ENCODE measurements at regions not wholly inside any gene's neighbourhood (a gene's known extent, or its start where the extent isn't known, plus 50 kb on each side); places are given as distances from the start of the nearest gene placed in this dataset.

- H3K27me3 ChIP-seq (ENCODE audit: control insufficient read depth, insufficient read depth, low read length) = no peaks in the 10 kb centered on the region
- peak; percentile 19 for DNase-seq
- no peak overlapping the region for H3K4me3 ChIP-seq (ENCODE audit: insufficient read depth, low read depth, low read length)
- no peaks in the 10 kb centered on the region for H3K36me3 ChIP-seq (replicated peaks; ENCODE audit: control insufficient read depth, insufficient read depth, low read length)
Measured at GRCh38 chr3:187567661-187568121, 102.5 kb downstream of the SST start.

GRCh38 chr3:187567021-187567420, 103.2 kb downstream of the SST start:
- Histone ChIP-seq H3K4me3 (ENCODE audit: insufficient read depth, low read depth, low read length) (no peak overlapping the region), H3K27me3 (ENCODE audit: control insufficient read depth, insufficient read depth, low read length) (no peaks in the 10 kb centered on the region), H3K36me3 (replicated peaks; ENCODE audit: control insufficient read depth, insufficient read depth, low read length) (no peaks in the 10 kb centered on the region)
- no peak for DNase-seq

- no peak for DNase-seq
- no peaks in the 10 kb centered on the region for H3K36me3 ChIP-seq (replicated peaks; ENCODE audit: control insufficient read depth, insufficient read depth, low read length)
- no peak overlapping the region for H3K4me3 ChIP-seq (ENCODE audit: insufficient read depth, low read depth, low read length)
- no peaks in the 10 kb centered on the region for H3K27me3 ChIP-seq (ENCODE audit: control insufficient read depth, insufficient read depth, low read length)
Measured at GRCh38 chr3:187565701-187566100, 104.5 kb downstream of the SST start.

GRCh38 chr3:187558990-187559389, 111.2 kb downstream of the SST start:
- DNase-seq = no peak
- Histone ChIP-seq H3K4me3 (ENCODE audit: insufficient read depth, low read depth, low read length) (no peak overlapping the region), H3K36me3 (replicated peaks; ENCODE audit: control insufficient read depth, insufficient read depth, low read length) (no peaks in the 10 kb centered on the region), H3K27me3 (ENCODE audit: control insufficient read depth, insufficient read depth, low read length) (no peaks in the 10 kb centered on the region)

- DNase-seq = no peak
- H3K4me3 ChIP-seq (ENCODE audit: insufficient read depth, low read depth, low read length) = no peak overlapping the region
- no peaks in the 10 kb centered on the region for H3K27me3 ChIP-seq (ENCODE audit: control insufficient read depth, insufficient read depth, low read length)
- no peaks in the 10 kb centered on the region for H3K36me3 ChIP-seq (replicated peaks; ENCODE audit: control insufficient read depth, insufficient read depth, low read length)
Measured at GRCh38 chr3:187551416-187551815, 118.8 kb downstream of the SST start.

- Histone ChIP-seq H3K36me3 (replicated peaks; ENCODE audit: control insufficient read depth, insufficient read depth, low read length) (no peaks in the 10 kb centered on the region), H3K4me3 (ENCODE audit: insufficient read depth, low read depth, low read length) (no peak overlapping the region), H3K27me3 (ENCODE audit: control insufficient read depth, insufficient read depth, low read length) (no peaks in the 10 kb centered on the region)
- no peak for DNase-seq
Measured at GRCh38 chr3:187550446-187550845, 119.7 kb downstream of the SST start.

- no peak for DNase-seq
- no peaks in the 10 kb centered on the region for H3K27me3 ChIP-seq (ENCODE audit: control insufficient read depth, insufficient read depth, low read length)
- no peak overlapping the region for H3K4me3 ChIP-seq (ENCODE audit: insufficient read depth, low read depth, low read length)
- no peaks in the 10 kb centered on the region for H3K36me3 ChIP-seq (replicated peaks; ENCODE audit: control insufficient read depth, insufficient read depth, low read length)
Measured at GRCh38 chr3:187545366-187545765, 124.8 kb downstream of the SST start.

GRCh38 chr3:187544326-187544725, 125.9 kb downstream of the SST start:
- no peaks in the 10 kb centered on the region for H3K36me3 ChIP-seq (replicated peaks; ENCODE audit: control insufficient read depth, insufficient read depth, low read length)
- no peaks in the 10 kb centered on the region for H3K27me3 ChIP-seq (ENCODE audit: control insufficient read depth, insufficient read depth, low read length)
- no peak for DNase-seq
- H3K4me3 ChIP-seq (ENCODE audit: insufficient read depth, low read depth, low read length) = no peak overlapping the region

- DNase-seq = no peak
- H3K4me3 ChIP-seq (ENCODE audit: insufficient read depth, low read depth, low read length) = no peak overlapping the region
- no peaks in the 10 kb centered on the region for H3K27me3 ChIP-seq (ENCODE audit: control insufficient read depth, insufficient read depth, low read length)
- no peaks in the 10 kb centered on the region for H3K36me3 ChIP-seq (replicated peaks; ENCODE audit: control insufficient read depth, insufficient read depth, low read length)
Measured at GRCh38 chr3:187540847-187541246, 129.3 kb downstream of the SST start.

GRCh38 chr3:187536185-187536584, 134.0 kb downstream of the SST start:
- Histone ChIP-seq H3K4me3 (ENCODE audit: insufficient read depth, low read depth, low read length) (no peak overlapping the region), H3K36me3 (replicated peaks; ENCODE audit: control insufficient read depth, insufficient read depth, low read length) (no peaks in the 10 kb centered on the region), H3K27me3 (ENCODE audit: control insufficient read depth, insufficient read depth, low read length) (no peaks in the 10 kb centered on the region)
- no peak for DNase-seq

- DNase-seq = no peak
- Histone ChIP-seq H3K27me3 (ENCODE audit: control insufficient read depth, insufficient read depth, low read length) (no peaks in the 10 kb centered on the region), H3K36me3 (replicated peaks; ENCODE audit: control insufficient read depth, insufficient read depth, low read length) (no peaks in the 10 kb centered on the region), H3K4me3 (ENCODE audit: insufficient read depth, low read depth, low read length) (no peak overlapping the region)
Measured at GRCh38 chr3:187533797-187534196, 136.4 kb downstream of the SST start.

- no peak overlapping the region for H3K4me3 ChIP-seq (ENCODE audit: insufficient read depth, low read depth, low read length)
- no peak for DNase-seq
- no peaks in the 10 kb centered on the region for H3K36me3 ChIP-seq (replicated peaks; ENCODE audit: control insufficient read depth, insufficient read depth, low read length)
- H3K27me3 ChIP-seq (ENCODE audit: control insufficient read depth, insufficient read depth, low read length) = no peaks in the 10 kb centered on the region
Measured at GRCh38 chr3:187531831-187532230, 138.4 kb downstream of the SST start.

- no peak overlapping the region for H3K4me3 ChIP-seq (ENCODE audit: insufficient read depth, low read depth, low read length)
- H3K36me3 ChIP-seq (replicated peaks; ENCODE audit: control insufficient read depth, insufficient read depth, low read length) = no peaks in the 10 kb centered on the region
- no peak for DNase-seq
- no peaks in the 10 kb centered on the region for H3K27me3 ChIP-seq (ENCODE audit: control insufficient read depth, insufficient read depth, low read length)
Measured at GRCh38 chr3:187522890-187523289, 147.3 kb downstream of the SST start.

GRCh38 chr3:187522293-187522692, 147.9 kb downstream of the SST start:
- DNase-seq = no peak
- H3K27me3 ChIP-seq (ENCODE audit: control insufficient read depth, insufficient read depth, low read length) = no peaks in the 10 kb centered on the region
- H3K4me3 ChIP-seq (ENCODE audit: insufficient read depth, low read depth, low read length) = no peak overlapping the region
- H3K36me3 ChIP-seq (replicated peaks; ENCODE audit: control insufficient read depth, insufficient read depth, low read length) = no peaks in the 10 kb centered on the region

- no peak overlapping the region for H3K4me3 ChIP-seq (ENCODE audit: insufficient read depth, low read depth, low read length)
- no peak for DNase-seq
- H3K27me3 ChIP-seq (ENCODE audit: control insufficient read depth, insufficient read depth, low read length) = no peaks in the 10 kb centered on the region
- H3K36me3 ChIP-seq (replicated peaks; ENCODE audit: control insufficient read depth, insufficient read depth, low read length) = no peaks in the 10 kb centered on the region
Measured at GRCh38 chr3:187521546-187521945, 148.6 kb downstream of the SST start.
